ENCODE measurements at regions not wholly inside any gene's neighbourhood (a gene's known extent, or its start where the extent isn't known, plus 50 kb on each side); places are given as distances from the start of the nearest gene placed in this dataset.

DNA sequence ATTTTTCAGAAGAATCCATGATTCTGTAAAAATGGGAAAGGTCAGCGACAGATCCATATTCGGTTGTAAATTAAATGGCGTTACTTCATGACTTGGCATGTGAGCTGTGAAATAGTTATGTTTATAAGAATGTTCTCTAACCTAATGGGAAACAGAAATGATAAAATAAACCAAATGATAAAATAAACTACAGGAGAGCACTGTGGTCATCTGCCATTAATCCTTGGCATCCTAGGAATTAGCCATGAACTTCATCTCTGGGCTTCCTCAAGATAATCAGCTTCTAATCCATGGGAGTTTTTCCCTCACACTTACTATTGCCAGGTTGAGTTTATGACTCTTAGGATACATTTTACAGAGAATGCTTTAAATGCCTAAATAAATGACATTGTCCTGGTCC, 94.6 kb upstream of the SLC30A5 start:
- H3K36me3 ChIP-seq, result no peaks in the 10 kb centered on the region
- H3K27me3 ChIP-seq, result no peaks in the 10 kb centered on the region
- no peak overlapping the region for H3K27ac ChIP-seq
- H3K4me3 ChIP-seq, result no peak overlapping the region
- TF ChIP-seq EP300 (IDR thresholded peaks at IDR 0.05) (no peak), POLR2A (IDR thresholded peaks at IDR 0.05) (no peak), POLR2AphosphoS5 (IDR thresholded peaks at IDR 0.05) (no peak), CTCF (IDR thresholded peaks at IDR 0.05) (no peak)
- no peak for DNase-seq
- ATAC-seq (ENCODE audit: low FRiP score in 2 of 2), result no peak
- no peaks in the 10 kb centered on the region for H3K9me3 ChIP-seq
- no peaks in the 10 kb centered on the region for H3K4me1 ChIP-seq
- 93 to 96% methylated on average over 3 of the region's 3 CpGs for WGBS, 2 donors

DNA sequence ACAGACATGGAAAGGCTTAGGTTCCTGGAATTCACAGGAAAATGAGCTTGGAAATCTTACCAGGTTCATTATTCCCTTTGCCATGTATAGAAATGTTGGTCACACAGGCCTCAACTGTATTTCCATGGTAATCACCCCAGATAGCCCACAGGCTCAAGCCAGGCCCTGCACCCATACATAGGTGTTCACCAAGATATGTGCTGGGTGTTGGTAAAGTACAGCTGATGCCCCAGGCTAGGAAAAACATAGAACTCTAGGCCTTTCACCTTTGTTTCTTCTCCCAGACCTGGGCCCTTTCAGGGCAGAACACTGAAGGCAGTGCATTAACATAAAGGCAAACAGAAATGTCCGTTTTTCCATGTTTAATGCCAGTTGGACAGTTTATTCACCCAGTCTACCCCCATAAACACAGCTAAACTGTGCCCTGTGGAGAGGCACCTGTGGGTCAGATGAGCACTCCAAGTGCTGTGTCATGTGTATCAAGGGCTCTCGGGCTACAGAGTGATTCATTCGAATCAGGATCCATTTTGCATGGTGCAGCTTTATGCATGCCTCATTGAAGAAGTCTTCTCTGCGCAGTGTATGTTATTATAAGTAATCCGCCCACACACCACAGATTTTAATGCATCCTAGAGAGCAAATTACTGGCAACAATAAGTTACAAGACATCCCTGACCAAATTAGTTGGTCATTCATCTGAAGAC, 93.4 kb upstream of the SLC30A5 start:
- 87 to 97% methylated on average over 4 to 5 of the region's 5 CpGs for WGBS, 2 donors
- no peaks in the 10 kb centered on the region for H3K27me3 ChIP-seq
- no peak overlapping the region for H3K4me3 ChIP-seq
- H3K4me1 ChIP-seq, result no peaks in the 10 kb centered on the region
- no peak for TF ChIP-seq POLR2AphosphoS5 (IDR thresholded peaks at IDR 0.05)
- TF ChIP-seq EP300 (IDR thresholded peaks at IDR 0.05), result no peak
- TF ChIP-seq CTCF (IDR thresholded peaks at IDR 0.05), result no peak
- TF ChIP-seq POLR2A (IDR thresholded peaks at IDR 0.05), result no peak
- H3K9me3 ChIP-seq, result no peaks in the 10 kb centered on the region
- no peak for ATAC-seq (ENCODE audit: low FRiP score in 2 of 2)
- no peak overlapping the region for H3K27ac ChIP-seq
- no peaks in the 10 kb centered on the region for H3K36me3 ChIP-seq
- no peak for DNase-seq

DNA sequence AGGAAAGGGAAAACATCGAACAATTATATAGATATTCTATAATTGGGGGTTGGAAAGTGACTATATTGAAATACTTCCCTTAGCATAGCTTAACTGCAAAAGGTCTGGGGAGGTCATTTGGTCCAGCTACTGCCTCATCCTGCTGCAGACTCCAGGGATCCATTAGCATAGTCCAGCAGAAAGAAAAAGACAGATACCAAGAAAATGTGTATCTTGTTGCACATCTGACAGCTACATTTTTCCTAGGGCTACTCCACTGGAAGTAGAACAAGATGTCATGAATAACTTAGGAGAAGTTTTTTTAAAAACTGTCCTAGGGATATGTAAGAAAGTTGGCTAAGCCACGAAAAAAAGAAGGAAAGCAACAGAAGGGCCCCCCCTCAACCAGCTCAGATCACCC, 92.9 kb upstream of the SLC30A5 start:
- Histone ChIP-seq H3K4me3 (no peak overlapping the region), H3K27me3 (no peaks in the 10 kb centered on the region), H3K9me3 (no peaks in the 10 kb centered on the region), H3K36me3 (no peaks in the 10 kb centered on the region), H3K4me1 (no peaks in the 10 kb centered on the region), H3K27ac (no peak overlapping the region)
- no peak for TF ChIP-seq CTCF (IDR thresholded peaks at IDR 0.05)
- ATAC-seq (ENCODE audit: low FRiP score in 2 of 2) (no peak), DNase-seq (no peak)
- 79 to 81% methylated on average over 2 of the region's 2 CpGs for WGBS, 2 donors

- Histone ChIP-seq H3K36me3 (no peaks in the 10 kb centered on the region), H3K4me1 (no peaks in the 10 kb centered on the region), H3K27ac (no peak overlapping the region), H3K9me3 (no peaks in the 10 kb centered on the region), H3K27me3 (no peaks in the 10 kb centered on the region), H3K4me3 (no peak overlapping the region)
- DNase-seq (no peak), ATAC-seq (ENCODE audit: low FRiP score in 2 of 2) (no peak)
- WGBS, 2 donors, result 91 to 98% methylated on average over 4 of the region's 4 CpGs
- TF ChIP-seq POLR2A (IDR thresholded peaks at IDR 0.05), result no peak
- no peak for TF ChIP-seq CTCF (IDR thresholded peaks at IDR 0.05)
- TF ChIP-seq EP300 (IDR thresholded peaks at IDR 0.05), result no peak
- no peak for TF ChIP-seq POLR2AphosphoS5 (IDR thresholded peaks at IDR 0.05)
Measured at GRCh38 chr5:69001627-69002026, 92.2 kb upstream of the SLC30A5 start.

DNA sequence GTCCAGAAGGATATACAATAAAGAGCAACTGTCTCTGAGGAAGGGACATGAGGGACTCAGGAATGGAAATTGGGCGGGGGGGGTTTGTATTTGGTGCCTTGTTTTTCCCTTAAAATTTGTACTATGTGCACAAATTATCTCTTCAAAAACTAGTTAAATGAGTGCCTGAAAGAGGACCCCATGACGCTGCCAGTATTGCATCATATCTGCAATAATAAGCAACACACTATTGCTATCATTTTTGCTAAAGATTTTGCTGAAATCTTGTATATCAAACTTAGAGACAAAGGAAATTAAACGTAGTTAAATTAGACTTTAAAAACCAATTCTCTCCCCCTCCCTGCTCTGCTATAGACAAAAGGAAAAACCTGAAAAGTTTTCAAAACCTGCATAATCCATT, 89.7 kb upstream of the SLC30A5 start:
- Histone ChIP-seq H3K27ac (no peak overlapping the region), H3K4me1 (no peaks in the 10 kb centered on the region), H3K27me3 (no peaks in the 10 kb centered on the region), H3K9me3 (no peaks in the 10 kb centered on the region), H3K4me3 (no peak overlapping the region), H3K36me3 (no peaks in the 10 kb centered on the region)
- no peak for TF ChIP-seq EP300 (IDR thresholded peaks at IDR 0.05)
- TF ChIP-seq POLR2AphosphoS5 (IDR thresholded peaks at IDR 0.05), result no peak
- no peak for TF ChIP-seq POLR2A (IDR thresholded peaks at IDR 0.05)
- no peak for TF ChIP-seq CTCF (IDR thresholded peaks at IDR 0.05)
- 71 to 83% methylated on average over 3 of the region's 3 CpGs for WGBS, 2 donors
- no peak for ATAC-seq (ENCODE audit: low FRiP score in 2 of 2)
- no peak for DNase-seq

Data from upper lobe of left lung (tissue), 6 donors.